NB4 (cell line): ENCODE measurements at regions not wholly inside any gene's neighbourhood (a gene's known extent, or its start where the extent isn't known, plus 50 kb on each side); places are given as distances from the start of the nearest gene placed in this dataset.

Source experiments
- DNase-seq: peaks from one replicate; pipeline ENCODE4 v3.0.0; 2010; ENCODE audit warnings: low read depth
- H3K4me3 ChIP-seq: one replicate; pipeline ENCODE4 v1.5.1; 2011; ENCODE audit warnings: mild to moderate bottlenecking, low read depth, low read length, moderate library complexity
- MYC ChIP-seq: IDR thresholded peaks from 2 replicates; pipeline ENCODE4 v1.6.1; 2011; ENCODE audit warnings: low read depth, low read length
- POLR2A ChIP-seq: IDR thresholded peaks from 2 replicates; pipeline ENCODE4 v1.6.1; 2011; ENCODE audit warnings: mild to moderate bottlenecking; ENCODE audit not compliant: insufficient read length; ENCODE audit errors: extremely low read depth
- TF ChIP-seq, protein P1 (sequence below): IDR thresholded peaks from 2 replicates; pipeline ENCODE4 v1.6.1; 2011; ENCODE audit warnings: low read depth, low read length
- TF ChIP-seq, protein P2 (sequence below): IDR thresholded peaks from one replicate; pipeline ENCODE4 v1.5.1; 2012; ENCODE audit warnings: low read depth, low read length

DNA sequence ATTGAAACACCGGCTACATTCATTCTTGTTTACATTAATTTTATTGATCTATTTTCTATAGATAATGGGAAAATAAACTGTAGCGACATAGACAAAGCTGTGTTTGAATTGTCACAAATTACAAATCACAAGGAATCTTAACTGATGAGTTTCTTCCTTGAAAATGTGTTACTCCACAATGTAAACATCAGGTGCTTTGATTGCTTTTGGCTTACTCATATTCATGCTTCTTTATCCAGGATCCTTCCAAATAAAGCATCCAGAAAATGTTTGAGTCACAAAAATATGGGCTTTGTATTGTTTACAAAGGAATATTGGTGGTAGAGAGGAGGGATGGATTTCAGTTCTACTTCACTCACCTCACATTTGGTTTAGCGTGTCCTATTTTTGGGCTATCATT lies 64.0 kb downstream of the BMP2 start:
- no peak overlapping the region for H3K4me3 ChIP-seq
- DNase-seq = no peak
- TF ChIP-seq MYC (no peak), POLR2A (no peak)
- TF ChIP-seq, protein P1, sequence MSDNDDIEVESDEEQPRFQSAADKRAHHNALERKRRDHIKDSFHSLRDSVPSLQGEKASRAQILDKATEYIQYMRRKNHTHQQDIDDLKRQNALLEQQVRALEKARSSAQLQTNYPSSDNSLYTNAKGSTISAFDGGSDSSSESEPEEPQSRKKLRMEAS = no peak
- TF ChIP-seq, protein P2, sequence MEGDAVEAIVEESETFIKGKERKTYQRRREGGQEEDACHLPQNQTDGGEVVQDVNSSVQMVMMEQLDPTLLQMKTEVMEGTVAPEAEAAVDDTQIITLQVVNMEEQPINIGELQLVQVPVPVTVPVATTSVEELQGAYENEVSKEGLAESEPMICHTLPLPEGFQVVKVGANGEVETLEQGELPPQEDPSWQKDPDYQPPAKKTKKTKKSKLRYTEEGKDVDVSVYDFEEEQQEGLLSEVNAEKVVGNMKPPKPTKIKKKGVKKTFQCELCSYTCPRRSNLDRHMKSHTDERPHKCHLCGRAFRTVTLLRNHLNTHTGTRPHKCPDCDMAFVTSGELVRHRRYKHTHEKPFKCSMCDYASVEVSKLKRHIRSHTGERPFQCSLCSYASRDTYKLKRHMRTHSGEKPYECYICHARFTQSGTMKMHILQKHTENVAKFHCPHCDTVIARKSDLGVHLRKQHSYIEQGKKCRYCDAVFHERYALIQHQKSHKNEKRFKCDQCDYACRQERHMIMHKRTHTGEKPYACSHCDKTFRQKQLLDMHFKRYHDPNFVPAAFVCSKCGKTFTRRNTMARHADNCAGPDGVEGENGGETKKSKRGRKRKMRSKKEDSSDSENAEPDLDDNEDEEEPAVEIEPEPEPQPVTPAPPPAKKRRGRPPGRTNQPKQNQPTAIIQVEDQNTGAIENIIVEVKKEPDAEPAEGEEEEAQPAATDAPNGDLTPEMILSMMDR = no peak

DNA sequence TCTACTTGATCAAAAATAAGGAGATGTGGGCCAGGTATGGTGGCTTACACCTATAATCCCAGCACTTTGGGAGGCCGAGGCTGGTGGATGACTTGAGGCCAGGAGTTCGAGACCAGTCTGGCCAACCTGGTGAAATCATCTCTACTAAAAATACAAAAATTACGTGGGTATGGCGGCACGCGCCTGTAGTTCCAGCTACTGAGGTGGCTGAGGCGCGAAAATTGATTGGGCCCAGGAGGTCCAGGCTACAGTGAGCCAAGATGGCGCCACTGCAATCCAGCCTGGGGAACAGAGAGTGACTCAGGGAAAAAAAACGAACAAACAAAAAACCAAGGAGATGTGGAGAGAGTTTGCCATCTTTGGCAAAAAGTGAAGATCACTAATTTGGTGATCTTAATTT lies 65.3 kb downstream of the BMP2 start:
- DNase-seq = no peak
- TF ChIP-seq MYC (no peak), POLR2A (no peak)
- TF ChIP-seq, protein P2 = no peak
- TF ChIP-seq, protein P1 = no peak

DNA sequence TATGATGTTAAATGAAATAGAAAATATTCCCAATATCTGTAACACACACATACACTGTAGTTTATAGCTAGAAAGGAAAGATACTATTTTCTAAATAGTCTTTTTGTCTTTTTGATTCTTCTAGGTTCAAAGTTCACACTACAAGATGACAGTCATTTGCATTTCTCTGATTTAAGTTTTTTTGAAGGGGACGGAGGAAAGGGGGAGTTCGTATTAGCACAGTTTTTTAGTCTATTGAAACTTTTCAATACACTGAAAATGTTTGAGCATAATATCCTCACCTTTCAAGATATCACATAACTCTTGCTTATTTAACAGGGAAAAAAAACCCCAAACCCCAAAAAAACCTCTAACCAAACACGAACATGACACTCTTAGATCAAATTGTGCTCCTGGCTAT lies 68.1 kb downstream of the BMP2 start:
- no peak for DNase-seq
- TF ChIP-seq MYC = no peak

More for the DNA sequence above, 65.3 kb downstream of the BMP2 start:
- H3K4me3 ChIP-seq = no peak overlapping the region

DNA sequence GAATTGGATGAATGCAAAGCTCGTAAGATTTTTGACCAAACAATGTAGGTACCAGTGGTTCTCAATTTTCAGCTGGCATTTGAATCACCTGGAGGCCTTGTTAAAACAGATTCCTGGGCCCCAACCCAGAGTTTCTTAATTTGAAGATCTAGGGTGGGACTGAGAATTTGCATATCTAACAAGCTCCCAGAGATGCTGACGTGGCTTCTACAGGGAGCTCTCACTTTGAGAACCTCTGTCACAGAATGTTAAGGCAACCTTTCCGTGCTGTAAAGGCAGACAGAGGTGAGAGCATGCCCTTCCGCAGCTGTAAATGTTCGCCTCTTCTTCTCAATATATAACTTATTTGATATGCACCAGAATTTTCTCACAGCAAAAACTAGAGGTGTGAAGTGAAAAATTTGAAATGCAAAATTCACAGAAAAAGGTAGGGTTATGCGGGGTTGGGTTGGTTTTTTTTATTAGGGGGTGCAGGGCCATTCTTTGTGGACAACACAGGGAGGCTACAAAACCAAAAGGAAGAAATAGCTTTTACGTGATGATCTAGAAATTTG lies 69.4 kb downstream of the BMP2 start:
- no peak overlapping the region for H3K4me3 ChIP-seq
- TF ChIP-seq MYC = no peak
- TF ChIP-seq, protein P2 = no peak
- no peak for TF ChIP-seq POLR2A
- TF ChIP-seq, protein P1 = no peak
- DNase-seq = no peak

More for the DNA sequence above, 68.1 kb downstream of the BMP2 start:
- H3K4me3 ChIP-seq = no peak overlapping the region

DNA sequence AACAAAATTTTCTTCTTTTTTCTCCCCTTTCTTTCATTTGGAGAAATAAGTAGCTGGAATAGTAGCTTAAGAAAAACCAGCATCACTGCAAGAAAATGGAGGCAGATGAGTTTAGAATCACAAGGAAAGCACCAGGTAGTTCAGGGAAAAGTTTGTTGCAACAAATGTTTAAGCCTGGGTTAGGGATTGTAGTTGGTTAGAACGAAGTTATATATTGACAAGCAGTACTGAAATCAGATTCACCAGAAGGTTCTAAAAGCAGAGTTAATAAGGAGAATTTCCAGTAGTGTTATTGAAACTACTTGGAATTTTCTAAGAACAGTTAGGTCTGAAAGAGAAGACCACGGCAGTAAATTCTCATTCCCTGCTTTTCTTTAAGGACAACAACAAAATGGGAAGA lies 70.2 kb downstream of the BMP2 start:
- TF ChIP-seq, protein P2 = no peak
- TF ChIP-seq POLR2A = no peak
- TF ChIP-seq, protein P1 = no peak
- no peak for TF ChIP-seq MYC
- no peak for DNase-seq
- H3K4me3 ChIP-seq = no peak overlapping the region

DNA sequence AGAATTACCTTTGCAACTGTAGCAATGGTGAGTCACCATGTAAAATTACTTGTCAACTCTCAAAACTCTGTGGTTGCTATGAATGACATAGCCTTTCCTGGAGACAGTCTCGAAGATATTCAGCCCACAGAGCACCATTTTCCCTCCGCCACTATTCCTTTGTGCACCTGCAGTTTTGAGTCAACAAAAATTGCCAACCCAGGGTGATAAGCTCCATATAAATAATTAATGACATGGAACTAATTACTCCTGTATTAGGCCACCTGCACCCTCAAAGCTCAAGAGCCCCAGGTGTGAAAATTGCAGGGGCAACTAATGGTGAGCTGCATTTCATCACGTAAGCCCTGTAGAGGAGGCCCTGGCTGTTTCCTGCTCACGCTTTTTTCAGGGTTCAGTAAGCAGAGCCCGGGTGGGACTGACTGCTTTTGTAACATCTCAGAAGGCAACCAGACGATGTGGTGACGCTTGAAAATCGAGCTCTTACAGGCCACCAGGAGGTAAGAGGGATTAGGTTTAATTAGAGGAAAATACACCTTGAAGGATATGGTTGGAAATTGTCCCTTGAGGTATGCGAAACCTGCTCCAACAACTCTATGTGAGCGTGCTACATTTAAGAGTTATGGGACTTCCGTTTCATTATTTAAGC lies 70.8 kb downstream of the BMP2 start:
- TF ChIP-seq POLR2A = no peak
- TF ChIP-seq, protein P2 = no peak
- TF ChIP-seq, protein P1 = no peak
- TF ChIP-seq MYC = no peak
- DNase-seq = no peak
- H3K4me3 ChIP-seq = no peak overlapping the region
